ENCODE measurements at regions not wholly inside any gene's neighbourhood (a gene's known extent, or its start where the extent isn't known, plus 50 kb on each side); places are given as distances from the start of the nearest gene placed in this dataset.

DNA sequence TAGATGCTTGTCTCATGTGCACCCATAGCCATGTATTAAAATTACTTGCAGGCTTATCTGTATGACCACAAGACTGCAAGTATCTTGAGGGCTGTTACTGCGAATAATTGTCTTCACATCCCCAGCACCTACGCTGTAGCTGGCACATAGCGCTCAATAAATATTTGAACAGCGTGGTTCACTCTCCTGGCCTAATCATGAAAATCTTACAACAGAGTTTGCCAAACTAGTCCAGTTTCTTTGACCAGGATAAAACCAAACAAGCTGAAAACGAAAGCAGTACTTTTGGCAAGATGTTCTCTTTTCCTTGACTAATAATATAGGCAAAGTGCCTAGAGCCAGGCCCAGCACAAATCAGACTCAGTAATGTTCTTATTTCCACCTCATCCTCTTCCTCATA is 106.7 kb downstream of the RPS29 start:
- Mint-ChIP-seq H3K4me3 (no peak overlapping the region), H3K9me3 (peaks cover 8% of the 10 kb centered on the region), H3K4me1 (no peaks in the 10 kb centered on the region), H3K27me3 (peaks cover 1% of the 10 kb centered on the region), H3K36me3 (ENCODE audit: low read depth) (no peaks in the 10 kb centered on the region), H3K27ac (no peak overlapping the region)
- TF ChIP-seq, protein P1, sequence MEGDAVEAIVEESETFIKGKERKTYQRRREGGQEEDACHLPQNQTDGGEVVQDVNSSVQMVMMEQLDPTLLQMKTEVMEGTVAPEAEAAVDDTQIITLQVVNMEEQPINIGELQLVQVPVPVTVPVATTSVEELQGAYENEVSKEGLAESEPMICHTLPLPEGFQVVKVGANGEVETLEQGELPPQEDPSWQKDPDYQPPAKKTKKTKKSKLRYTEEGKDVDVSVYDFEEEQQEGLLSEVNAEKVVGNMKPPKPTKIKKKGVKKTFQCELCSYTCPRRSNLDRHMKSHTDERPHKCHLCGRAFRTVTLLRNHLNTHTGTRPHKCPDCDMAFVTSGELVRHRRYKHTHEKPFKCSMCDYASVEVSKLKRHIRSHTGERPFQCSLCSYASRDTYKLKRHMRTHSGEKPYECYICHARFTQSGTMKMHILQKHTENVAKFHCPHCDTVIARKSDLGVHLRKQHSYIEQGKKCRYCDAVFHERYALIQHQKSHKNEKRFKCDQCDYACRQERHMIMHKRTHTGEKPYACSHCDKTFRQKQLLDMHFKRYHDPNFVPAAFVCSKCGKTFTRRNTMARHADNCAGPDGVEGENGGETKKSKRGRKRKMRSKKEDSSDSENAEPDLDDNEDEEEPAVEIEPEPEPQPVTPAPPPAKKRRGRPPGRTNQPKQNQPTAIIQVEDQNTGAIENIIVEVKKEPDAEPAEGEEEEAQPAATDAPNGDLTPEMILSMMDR (IDR thresholded peaks at IDR 0.05), result no peak
- ChIA-PET POLR2A (no interaction called here), CTCF (no interaction called here)
- ATAC-seq (ENCODE audit: low read depth) (no peak), DNase-seq (no peak)
- intact Hi-C loops (cut with micrococcal nuclease), result no loop called here

DNA sequence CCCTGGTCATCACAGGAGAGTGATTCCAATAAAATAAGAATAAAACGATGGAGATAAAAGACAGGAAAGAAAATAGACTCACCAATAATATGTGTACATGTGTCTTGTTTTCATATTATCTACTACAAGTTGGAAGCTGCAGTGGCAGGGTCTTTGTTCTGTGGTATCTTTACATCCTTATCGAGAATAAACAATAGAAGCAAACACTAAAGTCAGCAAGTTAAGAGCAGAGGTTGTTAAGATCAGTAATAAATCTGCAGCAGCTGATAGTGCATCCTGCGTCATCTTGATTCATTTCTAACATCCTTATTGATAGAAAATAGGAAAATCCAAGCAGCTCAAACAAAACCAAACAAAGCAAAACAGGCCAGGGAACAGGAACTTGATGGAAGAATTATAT is 107.4 kb downstream of the RPS29 start:
- CTCF ChIA-PET, result no interaction called here
- no peaks in the 10 kb centered on the region for H3K4me1 Mint-ChIP-seq
- TF ChIP-seq, protein P1 (IDR thresholded peaks at IDR 0.05), result no peak
- H3K27ac Mint-ChIP-seq, result no peak overlapping the region
- no peaks in the 10 kb centered on the region for H3K36me3 Mint-ChIP-seq (ENCODE audit: low read depth)
- DNase-seq (no peak), ATAC-seq (ENCODE audit: low read depth) (no peak)
- intact Hi-C loops (cut with micrococcal nuclease), result no loop called here
- H3K4me3 Mint-ChIP-seq, result no peak overlapping the region
- peaks cover 8% of the 10 kb centered on the region for H3K9me3 Mint-ChIP-seq
- H3K27me3 Mint-ChIP-seq, result peaks cover 1% of the 10 kb centered on the region
- POLR2A ChIA-PET, result no interaction called here

DNA sequence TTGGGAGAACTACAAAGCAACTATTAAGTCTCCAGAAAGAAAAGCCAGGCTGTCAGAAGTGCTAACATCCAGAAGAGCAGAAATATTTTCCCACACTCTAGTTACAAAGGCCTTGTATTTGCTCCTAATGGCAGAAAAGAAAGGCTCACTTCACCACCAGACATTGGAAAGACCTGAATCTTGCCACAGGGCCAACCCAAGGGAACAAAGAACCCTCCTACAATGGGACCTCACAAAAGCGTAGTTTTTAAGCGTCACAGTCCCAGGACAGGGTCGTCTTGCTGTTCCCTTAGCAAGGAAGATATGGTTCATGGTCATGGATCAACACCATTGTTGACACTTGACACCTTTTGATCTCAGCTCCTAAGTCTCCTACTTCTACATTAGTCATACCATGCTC is 119.1 kb downstream of the RPS29 start:
- CTCF ChIA-PET, result no interaction called here
- TF ChIP-seq, protein P1 (IDR thresholded peaks at IDR 0.05), result no peak
- H3K9me3 Mint-ChIP-seq, result no peaks in the 10 kb centered on the region
- POLR2A ChIA-PET, result no interaction called here
- no peak overlapping the region for H3K4me3 Mint-ChIP-seq
- no peak overlapping the region for H3K27ac Mint-ChIP-seq
- intact Hi-C loops (cut with micrococcal nuclease), result loop anchor here (10.0 kb wide), 1 partner anchor 648 kb away; the partner anchor contains the start of gene VCPKMT
- DNase-seq (no peak), ATAC-seq (ENCODE audit: low read depth) (no peak)
- H3K27me3 Mint-ChIP-seq, result peaks cover 24% of the 10 kb centered on the region
- H3K36me3 Mint-ChIP-seq (ENCODE audit: low read depth), result no peaks in the 10 kb centered on the region
- H3K4me1 Mint-ChIP-seq, result no peaks in the 10 kb centered on the region

DNA sequence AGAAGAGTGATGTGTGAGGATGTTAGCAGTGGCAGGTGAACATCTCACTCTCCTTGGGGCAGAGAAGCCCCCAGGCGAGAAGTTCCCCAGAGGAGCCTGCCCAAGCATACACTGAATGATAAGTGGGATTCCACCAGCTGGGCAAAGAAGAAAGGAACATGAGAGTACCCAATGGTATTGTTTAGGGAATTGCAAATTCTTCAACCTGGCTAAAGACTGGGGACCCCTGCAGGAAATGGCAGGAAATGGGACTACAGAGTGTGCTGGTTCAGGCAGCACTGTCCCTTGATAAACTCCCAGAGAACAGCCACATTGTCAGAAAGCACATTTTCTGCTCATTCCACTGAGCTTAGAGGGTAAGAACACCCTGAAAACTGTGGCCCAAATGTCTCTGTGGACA is 121.3 kb downstream of the RPS29 start:
- H3K9me3 Mint-ChIP-seq, result no peaks in the 10 kb centered on the region
- ATAC-seq (ENCODE audit: low read depth) (no peak), DNase-seq (no peak)
- H3K4me1 Mint-ChIP-seq, result no peaks in the 10 kb centered on the region
- intact Hi-C loops (cut with micrococcal nuclease), result loop anchor here (5.0 to 10.0 kb wide), 4 partner anchors 122 to 1067 kb away; partner anchors contain the start of genes MAP4K5, RPS29 and VCPKMT
- H3K4me3 Mint-ChIP-seq, result no peak overlapping the region
- ChIA-PET POLR2A (no interaction called here), CTCF (no interaction called here)
- peaks cover 19% of the 10 kb centered on the region for H3K27me3 Mint-ChIP-seq
- no peaks in the 10 kb centered on the region for H3K36me3 Mint-ChIP-seq (ENCODE audit: low read depth)
- no peak overlapping the region for H3K27ac Mint-ChIP-seq
- TF ChIP-seq, protein P1 (IDR thresholded peaks at IDR 0.05), result no peak

DNA sequence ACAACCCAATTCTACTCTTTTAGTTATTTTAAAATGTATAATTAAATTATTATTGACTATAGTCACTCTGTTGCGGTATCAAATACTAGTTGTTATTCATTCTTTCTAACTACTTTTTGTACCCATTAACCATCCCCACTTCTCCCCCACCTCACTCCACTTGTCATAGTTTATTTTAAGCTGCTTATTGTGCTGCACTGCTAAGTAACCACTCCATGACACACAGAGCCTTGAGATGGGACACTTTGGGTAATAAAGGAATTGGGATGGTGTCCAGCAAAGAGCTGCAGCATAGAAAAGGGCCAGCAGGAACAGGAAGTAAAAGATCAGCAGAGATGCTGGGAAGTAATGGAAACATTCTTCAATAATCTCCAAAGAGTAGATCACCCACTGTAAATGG is 123.0 kb downstream of the RPS29 start:
- Mint-ChIP-seq H3K36me3 (ENCODE audit: low read depth) (no peaks in the 10 kb centered on the region), H3K27ac (no peak overlapping the region), H3K4me1 (no peaks in the 10 kb centered on the region), H3K9me3 (no peaks in the 10 kb centered on the region), H3K27me3 (peaks cover 15% of the 10 kb centered on the region), H3K4me3 (no peak overlapping the region)
- intact Hi-C loops (cut with micrococcal nuclease), result loop anchor here (5.0 to 10.0 kb wide), 4 partner anchors 124 to 1069 kb away; partner anchors contain the start of genes MAP4K5, RPS29 and VCPKMT
- ATAC-seq (ENCODE audit: low read depth), result no peak
- ChIA-PET CTCF (no interaction called here), POLR2A (no interaction called here)
- no peak for DNase-seq
- TF ChIP-seq, protein P1 (IDR thresholded peaks at IDR 0.05), result no peak
